HG03460 (cell line): ENCODE measurements at regions not wholly inside any gene's neighbourhood (a gene's known extent, or its start where the extent isn't known, plus 50 kb on each side); places are given as distances from the start of the nearest gene placed in this dataset.

Source experiments
- ATAC-seq: cut with Tn5 transposase; IDR thresholded peaks from one replicate; pipeline ENCODE4 v1.9.1; 2021; ENCODE audit not compliant: unreplicated experiment

DNA sequence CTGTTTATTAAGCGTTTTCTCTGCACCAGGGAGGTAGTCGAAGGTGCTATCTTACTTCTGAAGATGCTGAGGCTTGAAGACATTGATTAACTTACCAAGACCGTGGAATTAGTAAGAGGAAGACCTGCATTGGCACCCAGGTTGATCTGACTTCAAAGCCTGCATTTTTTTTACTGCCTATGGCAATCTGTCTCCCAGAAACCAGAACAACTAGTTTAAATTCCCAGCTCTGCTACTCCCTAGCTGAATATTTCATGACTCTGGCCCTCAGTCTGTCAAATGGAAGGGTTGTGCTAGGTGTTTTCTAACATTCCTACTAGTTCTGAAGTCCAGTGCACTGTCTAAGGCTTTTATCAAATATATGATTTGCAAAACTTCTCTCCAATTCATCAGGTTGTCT is 52.0 kb upstream of the GRAMD1B start:
- ATAC-seq: no peak

GRCh38 chr11:123377355-123377754 is 52.7 kb upstream of the GRAMD1B start:
- no peak for ATAC-seq

DNA sequence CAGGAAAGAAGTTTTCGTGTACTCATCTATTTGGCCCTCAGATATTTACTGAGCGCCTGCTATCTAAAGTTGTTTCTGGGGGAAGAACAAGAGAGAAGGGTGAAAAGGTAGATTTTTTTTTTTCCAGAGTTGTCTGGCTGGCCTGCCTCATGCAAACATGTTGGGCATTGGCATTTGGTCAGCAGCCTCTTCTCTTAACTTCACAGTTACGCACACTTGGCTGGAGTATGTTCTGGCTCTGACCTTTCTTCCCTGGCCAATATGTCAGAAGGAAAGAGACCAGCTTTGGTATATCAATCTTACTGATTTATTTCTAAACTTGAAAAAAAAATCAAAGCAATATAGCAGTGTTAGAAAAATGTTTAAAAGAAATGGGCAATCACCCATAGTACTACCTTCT is 54.2 kb upstream of the GRAMD1B start:
- no peak for ATAC-seq

- ATAC-seq: no peak
These were observed 55.5 kb upstream of the GRAMD1B start for GRCh38 chr11:123374622-123374968.

- ATAC-seq: no peak
These were observed 56.1 kb upstream of the GRAMD1B start for GRCh38 chr11:123373754-123374621.

DNA sequence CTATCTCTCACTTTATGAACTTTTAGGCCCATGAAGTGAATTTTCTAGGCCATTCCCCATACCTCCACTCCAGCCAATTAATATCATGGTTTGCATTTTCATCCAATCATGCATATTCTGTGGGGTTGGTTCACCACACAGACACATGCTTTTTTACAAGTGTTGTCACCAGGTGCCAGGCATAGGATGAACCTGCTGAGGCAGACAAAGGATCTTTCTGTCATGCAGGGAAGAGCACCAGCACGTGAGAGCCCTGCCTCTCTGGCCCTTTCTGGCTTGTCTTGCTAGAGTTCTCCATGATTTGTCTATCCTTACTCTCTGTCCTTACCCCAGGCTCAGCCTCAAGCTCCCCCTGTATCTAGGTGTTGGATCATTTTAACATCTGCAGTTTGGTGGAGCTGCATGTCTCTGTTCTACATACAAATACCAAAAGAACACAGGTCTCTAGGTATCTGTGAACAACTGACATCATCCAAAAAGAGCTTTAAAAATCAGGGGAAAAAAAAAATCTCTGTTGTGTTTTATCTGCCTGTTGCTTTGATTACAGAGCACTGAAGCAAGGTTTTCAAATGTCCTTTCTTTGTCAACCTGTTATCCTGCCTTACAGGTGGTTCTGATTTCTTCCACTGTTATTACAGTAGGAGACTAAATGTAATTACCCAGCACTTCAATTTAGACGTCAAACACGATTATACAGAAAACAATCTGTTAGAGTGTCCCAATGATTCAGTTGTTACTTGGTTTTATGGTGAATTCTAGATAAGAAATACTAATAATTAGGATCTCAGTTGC is 58.4 kb upstream of the GRAMD1B start:
- no peak for ATAC-seq

- ATAC-seq: no peak
These were observed 63.1 kb upstream of the GRAMD1B start for GRCh38 chr11:123366924-123367323.

DNA sequence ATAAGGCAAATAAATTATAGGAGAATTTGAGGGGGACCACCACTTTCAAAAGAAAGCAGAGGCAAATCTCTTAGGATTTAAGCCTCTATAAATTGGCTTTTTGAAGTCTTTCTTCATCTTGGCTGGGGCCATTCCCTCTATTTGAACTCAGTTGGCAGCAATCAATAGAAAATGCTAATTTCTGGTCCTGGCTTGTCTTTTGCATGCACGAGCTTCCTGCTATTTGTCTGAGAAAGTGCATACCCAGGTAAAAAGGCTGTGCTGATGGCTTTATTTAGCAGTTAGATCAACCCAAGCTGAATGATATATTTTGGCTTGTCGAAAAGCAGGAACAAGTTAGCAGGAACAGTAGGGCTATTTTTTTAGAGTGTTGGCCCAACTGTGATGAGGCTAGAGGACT is 64.1 kb upstream of the GRAMD1B start:
- no peak for ATAC-seq

DNA sequence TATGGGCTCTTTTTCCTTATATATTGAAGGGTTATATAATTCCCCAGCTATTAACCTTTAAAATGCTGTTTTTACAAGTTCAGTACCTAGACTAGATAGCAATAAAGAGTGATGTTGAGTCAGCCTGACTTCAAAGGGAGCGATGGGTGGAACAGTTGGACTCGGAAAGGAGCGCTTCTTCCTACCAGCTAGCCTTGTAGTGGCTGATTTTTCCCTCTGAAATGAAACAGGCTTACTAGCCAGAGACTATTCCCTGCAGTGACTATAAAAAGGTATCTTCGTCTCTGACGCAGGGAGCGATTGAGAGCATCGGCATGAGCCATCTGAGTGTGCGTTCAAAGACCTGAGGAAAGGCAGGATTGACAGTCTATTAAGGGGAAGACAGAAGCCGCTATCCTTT is 66.0 kb upstream of the GRAMD1B start:
- ATAC-seq: no peak

GRCh38 chr11:123363556-123363955 is 66.5 kb upstream of the GRAMD1B start:
- no peak for ATAC-seq

DNA sequence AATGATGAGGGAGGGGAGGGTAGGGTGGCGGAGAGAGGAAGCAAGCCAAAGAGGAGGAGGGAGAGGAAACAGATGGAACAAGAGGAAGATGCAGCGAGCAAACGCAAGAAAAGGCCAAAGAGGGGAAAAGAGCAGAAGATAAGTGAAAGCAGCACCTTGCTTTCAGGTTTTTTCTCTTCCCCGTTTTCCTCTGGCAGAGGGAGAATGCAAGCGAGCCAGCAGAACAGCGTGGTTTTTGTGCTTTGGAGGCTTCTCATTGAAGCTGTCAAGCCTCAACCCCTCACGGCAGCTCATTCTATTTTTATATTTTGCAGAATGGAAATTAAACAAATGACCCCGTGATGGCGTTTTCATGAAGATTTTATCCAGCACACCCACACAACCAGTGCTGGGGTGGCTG is 67.1 kb upstream of the GRAMD1B start:
- no peak for ATAC-seq

GRCh38 chr11:123362186-123362585 is 67.9 kb upstream of the GRAMD1B start:
- no peak for ATAC-seq

GRCh38 chr11:123361110-123361509 is 69.0 kb upstream of the GRAMD1B start:
- no peak for ATAC-seq

GRCh38 chr11:123360267-123360936 is 69.7 kb upstream of the GRAMD1B start:
- no peak for ATAC-seq

- ATAC-seq: no peak
These were observed 71.9 kb upstream of the GRAMD1B start for GRCh38 chr11:123357990-123358827.

DNA sequence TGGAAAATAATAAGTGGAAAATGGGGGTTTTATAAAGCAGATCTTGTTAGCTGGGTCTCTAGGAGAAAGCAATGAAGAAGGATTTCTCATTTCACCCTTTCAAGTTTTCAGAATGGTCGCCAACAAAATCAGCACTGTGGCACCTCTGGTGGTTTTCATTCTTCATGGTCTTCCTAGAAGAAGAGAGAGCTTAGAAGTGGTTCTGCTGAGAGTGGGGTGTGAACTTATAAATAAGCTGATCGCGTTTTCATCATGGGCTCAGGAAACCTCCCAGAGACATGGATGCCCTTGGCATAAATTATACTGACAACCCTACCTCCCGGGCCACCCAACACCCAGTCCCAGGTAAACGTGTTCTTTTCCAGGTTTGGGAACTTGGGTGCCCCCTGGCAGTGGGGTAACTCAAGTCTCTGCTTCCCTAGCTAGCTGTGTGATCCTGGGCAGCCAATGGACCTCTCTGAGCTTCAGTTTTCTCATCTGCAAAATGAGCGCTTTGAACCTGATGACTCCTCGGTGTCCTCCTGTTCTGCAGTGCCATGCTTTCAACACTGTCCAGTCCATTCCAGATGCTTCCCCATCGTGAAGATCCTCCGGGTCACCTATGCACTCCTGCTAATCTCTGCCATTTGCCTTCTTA is 72.6 kb upstream of the GRAMD1B start:
- ATAC-seq: no peak

- no peak for ATAC-seq
These were observed 73.5 kb upstream of the GRAMD1B start for GRCh38 chr11:123356539-123356938.

- no peak for ATAC-seq
These were observed 75.6 kb upstream of the GRAMD1B start for GRCh38 chr11:123354371-123354975.

DNA sequence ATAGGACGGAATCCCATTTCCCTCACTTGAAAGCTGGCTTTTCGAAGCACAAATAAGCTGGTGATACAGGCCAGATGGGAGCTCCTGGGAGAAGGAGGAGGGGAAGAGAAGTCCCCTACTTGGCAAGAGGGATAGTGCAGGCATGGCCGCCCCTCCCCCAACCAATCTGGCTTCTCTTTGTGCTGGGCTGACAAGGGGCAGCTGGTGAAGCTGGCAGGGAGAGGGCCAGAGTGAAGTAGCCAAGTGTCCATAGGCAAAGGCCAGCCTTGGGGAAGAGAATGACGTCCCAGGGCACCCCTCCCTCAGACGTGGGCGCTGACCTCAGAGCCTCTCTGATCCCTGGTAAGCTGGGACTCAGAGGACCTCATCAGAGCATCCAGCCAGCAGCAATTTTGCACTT is 78.7 kb upstream of the GRAMD1B start:
- ATAC-seq: no peak

GRCh38 chr11:123349382-123349781 is 80.7 kb upstream of the GRAMD1B start:
- no peak for ATAC-seq
